Left kidney (tissue), 1 donor: ENCODE measurements at regions not wholly inside any gene's neighbourhood (a gene's known extent, or its start where the extent isn't known, plus 50 kb on each side); places are given as distances from the start of the nearest gene placed in this dataset.

Experiments
- DNase-seq: peaks from one replicate; pipeline ENCODE4 v3.0.0-alpha.2; 2013

DNA sequence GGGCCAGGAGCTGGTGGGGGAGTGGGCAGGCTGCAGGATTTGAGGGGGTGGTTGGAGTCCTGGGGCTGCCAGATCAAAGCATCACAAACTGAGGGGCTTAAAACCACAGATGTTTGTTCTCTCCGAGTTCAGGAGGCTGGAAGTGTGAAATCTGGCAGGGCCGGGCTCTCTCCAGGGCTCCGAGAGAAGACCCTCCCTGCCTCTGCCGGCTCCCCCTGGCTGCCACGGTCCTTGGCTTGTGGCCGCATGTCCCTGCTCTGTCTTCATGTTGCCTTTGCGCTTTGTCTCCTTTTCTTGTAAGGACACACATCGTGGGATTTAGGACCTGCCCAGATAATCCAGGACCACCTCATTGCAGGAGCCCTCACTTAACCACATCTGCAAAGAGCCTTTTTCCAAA, 139.8 kb upstream of the GSE1 start:
- no peak for DNase-seq

DNA sequence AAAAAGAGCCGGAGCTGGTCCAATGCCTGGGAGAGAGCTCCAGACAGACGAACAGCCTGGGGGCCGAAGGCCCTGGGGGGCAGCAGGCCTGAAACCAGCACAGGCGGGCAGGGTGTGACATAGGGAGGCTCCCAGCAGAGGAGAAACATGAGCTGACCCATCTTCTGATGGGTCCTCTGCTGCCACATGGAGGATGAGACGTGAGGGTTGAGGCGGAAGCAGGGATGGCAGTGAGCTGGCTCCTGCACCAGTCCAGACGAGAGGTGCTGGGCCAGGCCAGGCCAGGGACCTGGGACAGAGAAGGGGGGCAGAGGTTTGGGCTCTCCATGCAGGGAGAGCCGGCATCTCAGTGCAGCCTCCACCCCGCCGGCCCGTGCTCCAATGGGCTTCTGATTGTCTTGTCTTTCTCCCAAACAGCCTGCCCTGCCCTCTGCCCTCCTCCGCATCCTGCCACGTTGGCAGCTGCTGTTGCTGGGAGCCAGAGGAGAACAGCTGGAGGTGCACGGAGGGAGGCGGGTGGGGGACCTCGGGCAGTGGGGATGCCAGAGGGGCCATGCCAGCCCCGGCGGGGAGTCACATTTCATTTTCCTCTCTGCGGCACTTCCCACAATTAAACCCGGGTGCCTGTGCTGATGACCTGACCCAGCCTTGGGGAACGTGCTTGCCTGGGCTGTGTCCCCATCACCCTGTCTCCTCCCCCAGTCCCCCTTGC, 139.1 kb upstream of the GSE1 start:
- DNase-seq: no peak

DNA sequence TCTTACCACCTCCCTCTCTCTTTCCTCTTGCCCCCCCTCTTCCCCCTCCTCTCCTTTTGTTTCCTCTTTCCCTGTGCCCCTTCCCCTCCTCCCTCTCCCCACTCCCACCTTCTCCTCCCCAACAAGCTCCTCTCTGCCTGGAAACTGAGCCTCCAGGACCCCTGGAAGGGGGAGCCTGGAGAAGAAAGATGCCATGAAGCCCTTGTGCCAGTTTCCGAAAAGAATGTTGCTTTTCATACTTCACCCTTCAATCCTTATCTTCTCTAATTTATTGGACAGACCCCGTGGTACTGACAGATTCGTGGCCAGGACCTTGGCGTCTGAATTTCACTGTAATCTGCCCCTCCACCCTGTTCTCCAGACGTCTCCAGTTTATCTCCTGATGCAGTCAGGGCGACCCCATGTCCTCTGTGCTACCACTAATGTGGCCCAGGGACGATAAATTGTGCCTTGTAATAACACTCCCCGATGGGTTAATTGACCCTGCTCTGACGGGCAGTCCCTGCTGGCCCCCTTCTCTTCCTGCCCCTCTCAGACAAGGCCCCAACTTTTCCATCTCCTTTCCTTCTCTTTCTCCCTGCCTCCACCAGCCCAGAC, 138.4 kb upstream of the GSE1 start:
- DNase-seq: no peak

DNA sequence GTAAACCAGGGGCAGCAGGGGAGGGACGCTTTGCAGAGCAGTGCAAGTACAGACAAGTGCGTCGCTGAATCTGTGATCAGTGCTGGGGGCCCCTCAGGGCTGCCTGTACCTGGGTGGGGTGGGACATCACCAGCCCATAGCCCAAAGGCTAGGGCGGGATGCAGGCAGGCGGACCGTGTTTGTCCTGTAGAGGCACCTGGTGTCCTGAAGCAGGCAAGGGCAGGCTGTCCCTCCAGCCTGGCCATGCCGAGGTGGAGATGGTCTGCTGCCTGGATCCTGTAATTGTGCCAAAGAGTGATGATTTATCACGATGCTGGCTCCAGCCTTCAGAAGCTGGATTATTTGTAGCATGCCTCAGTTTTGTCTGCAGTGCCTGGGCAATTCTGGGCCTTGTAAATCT, 137.9 kb upstream of the GSE1 start:
- no peak for DNase-seq

DNA sequence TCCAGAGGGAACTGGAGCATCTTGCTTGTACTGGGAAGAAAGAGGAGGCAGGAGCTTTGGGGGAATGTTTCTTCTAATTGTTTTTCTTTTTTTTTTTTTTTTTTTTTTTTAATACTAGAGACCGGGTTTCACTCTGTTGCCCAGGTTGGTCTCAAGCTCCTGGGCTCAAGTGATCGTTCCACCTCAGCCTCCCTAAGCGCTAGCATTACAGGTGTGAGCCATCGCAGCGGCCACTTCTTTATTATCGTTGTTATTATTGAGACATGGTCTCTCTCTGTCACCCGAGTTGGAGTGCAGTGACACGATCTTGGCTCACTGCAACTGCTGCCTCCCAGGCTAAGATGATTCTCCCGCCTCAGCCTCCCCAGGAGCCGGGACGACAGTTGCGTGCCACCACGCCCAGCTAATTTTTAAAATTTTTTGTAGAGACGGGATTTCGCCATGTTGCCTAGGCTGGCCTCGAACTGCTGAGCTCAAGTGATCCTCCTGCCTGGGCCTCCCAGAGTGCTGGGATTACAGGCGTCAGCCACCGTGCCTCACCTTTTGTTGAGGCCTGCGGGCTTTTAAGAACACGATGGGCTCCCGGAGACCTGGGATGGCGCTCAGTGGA, 137.3 kb upstream of the GSE1 start:
- no peak for DNase-seq

DNA sequence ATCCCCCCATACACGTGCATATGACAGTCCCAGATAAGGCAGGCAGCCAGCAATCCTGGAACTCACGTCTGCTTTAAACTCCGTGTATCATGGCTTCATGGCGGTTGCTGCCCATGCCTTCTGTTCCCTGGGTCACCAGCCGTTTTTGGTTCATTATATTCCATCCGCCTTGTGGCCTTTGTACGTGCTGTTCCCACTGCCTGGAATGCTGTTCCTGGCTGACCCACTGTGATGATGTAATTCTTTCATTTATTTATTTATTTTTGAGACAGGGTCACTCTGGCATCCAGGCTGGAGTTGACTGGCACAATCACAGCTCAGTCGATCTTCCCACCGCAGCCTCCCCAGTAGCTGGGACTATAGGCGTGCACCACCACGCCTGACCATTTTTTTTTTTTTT, 136.7 kb upstream of the GSE1 start:
- DNase-seq: no peak

DNA sequence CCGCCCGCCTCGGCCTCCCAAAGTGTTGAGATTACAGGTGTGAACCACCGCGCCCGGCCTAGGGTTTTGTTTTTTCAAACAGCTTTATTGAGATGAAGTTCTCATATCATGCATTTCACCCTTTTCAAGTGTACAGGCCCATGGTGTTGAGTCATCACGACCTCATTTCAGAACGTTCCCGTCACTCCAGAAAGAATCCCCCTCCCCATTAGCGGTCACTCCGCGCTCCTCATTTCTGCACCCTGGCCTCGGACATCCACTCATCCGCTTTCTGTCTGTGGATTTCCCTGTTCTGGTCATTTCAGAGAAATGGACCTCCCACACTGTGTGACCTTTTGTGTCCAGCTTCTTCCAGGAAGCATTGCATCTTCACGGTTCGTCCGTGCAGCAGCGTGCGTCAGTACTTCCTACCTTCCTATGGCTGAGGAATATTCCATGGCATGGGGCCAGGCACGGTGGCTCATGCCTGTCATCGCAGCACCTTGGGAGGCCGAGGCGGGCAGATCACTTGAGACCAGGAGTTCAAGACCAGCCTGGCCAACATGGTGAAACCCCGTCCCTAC, 135.2 kb upstream of the GSE1 start:
- DNase-seq: no peak

DNA sequence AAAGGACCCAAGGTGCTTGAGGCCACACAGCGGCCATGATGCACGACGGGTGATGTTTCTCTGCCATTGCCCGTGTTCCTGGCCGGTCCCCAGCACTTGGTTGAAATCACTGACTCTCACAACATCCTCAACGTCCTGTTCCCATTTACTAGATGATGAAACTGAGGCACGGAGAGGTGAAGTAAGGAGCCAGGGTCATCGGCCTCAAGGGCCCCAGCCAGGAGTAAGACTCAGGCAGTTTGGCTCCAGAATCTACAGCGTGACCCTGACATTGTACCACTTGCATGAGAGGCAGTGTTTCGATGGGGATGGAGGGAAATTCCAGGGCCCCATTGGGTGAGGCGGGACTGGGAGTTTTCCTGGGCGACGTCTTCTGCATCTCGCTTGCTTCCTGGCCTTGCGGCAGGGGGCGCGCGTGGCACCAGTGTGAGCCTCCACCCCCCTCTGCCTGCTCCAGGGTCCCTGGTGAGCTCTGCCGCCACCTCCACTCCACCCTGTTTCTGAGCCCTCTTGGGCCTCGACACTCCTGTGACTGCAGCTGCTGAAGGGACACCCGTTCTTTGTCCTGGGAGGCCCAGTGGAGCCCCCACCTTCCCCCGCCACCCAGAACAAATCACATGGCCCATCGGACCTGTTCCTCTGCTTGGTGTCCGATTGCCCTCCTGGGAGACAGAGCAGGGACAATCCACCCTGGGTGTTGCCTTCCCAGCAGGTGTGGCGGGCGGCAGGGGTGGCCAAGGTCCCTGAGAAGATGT, 133.0 kb upstream of the GSE1 start:
- DNase-seq: no peak

DNA sequence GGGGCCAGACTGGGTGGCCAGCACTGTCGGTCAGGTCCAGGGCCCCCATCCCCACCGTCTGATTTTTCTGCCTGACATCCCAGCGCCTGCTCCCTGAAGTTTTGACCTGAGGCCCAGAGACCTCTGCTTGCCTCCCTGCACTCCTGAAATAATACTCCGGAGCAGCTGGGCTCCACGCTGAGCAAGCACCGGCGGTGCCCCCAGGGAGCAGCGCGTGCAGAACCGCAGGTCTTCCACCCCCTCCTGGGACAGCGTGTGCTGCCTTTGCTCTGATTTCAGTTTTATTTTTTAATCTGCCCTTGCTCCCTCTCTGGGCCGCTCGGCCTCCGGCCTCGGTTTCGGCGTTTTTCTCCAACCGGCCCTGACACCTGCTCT, 132.4 kb upstream of the GSE1 start:
- no peak for DNase-seq

DNA sequence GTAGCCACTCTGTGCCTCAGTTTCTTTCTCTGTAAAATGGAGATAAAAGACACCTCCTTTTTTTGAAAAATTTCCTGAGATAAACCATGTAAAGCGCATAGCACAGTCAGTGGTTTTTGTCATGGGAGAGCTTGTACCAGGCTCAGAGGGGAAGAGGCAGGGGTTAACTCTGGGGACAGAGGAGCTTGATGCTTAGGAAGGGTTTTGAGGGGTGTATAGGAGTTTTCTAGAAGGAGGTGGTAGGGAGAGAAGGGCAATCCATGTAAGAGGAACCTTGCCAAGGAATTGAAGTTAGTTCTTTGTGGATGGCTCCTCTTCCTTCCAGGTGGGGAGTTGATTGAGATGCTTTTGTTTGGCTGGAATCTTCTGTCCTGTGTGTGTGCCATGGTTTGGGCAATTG, 131.9 kb upstream of the GSE1 start:
- no peak for DNase-seq

DNA sequence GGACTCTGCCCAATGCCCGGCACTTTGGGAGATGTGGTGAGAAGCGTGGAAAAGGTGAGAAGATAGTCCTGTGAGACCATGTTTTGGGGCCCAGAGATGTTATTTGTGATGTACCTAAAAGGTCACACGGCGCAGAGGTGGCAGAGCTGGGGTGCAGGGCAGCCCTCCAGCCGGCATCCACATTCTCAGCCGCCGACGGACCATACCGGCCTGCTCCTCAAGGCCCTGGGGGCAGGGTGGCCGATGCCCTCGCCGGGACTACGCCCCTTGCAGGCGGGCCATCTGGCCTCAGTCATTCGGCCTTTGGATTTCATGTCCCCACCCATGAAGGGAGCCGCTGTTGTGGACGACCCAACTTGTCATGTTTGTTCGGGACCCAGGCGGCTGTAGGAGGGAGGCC, 131.4 kb upstream of the GSE1 start:
- no peak for DNase-seq

DNA sequence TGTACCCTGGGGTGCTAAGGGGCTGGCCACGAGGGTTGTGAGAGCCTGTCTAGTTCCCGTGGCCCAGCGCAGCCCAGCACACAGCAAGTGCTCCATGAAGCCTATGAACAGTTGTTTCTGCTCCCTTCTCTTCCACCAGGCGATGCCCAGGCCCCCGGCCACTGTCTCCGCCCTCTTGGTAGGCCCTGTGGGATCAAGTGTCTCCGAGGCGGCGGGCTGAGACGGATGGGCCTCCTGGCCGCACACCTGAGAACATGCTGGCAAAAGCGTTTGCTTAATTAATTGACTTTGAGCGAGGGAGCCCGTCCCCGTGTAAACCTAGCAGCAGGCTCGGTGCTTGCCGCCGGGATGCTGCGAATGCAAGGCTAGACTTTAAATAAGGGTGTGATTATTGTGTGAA, 129.7 kb upstream of the GSE1 start:
- DNase-seq: no peak

DNA sequence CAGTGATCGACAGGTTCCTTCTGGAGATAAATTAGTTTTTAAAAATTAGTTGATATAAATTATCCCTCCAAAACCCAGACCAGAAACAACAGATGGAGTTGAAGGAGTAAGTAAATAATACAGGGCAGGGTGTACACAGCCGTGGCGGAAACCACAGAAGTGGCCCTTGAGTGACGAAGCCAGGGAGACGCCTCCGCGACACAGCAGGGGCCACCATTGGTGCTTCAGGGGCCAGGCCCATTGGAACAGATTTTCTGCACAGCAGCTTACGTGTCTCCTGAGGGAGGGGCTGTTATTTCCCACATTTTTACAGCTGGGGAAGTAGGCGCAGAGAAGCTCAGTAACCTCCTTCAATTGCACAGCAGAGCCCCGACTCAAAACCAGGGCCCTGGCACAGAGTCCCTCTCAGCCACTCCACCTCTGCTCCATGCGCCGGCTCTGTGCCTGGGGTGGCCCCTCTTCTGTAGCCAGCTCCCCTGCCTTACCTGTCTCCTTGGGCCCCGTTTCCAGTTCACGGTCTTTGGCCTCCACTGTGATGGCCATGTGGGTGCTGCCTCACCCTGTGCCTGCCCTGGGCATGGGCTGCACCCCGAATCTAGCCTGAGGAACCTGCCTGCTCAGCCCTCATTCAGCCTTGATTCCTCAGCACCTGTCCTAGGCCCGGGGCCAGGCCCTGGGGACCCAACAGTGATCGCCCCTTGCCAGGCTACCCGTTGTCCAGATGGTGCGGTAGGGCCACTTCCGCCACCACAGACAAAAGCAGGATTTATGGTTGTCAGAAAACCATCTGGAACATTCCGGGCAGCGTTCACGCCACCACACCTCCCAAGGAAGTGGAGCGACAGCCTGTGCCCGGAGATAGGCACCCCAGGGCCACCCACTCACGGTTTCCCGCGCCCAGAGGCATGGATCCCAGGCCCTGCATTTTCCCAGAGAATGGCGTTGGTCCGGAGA, 128.5 kb upstream of the GSE1 start:
- no peak for DNase-seq

DNA sequence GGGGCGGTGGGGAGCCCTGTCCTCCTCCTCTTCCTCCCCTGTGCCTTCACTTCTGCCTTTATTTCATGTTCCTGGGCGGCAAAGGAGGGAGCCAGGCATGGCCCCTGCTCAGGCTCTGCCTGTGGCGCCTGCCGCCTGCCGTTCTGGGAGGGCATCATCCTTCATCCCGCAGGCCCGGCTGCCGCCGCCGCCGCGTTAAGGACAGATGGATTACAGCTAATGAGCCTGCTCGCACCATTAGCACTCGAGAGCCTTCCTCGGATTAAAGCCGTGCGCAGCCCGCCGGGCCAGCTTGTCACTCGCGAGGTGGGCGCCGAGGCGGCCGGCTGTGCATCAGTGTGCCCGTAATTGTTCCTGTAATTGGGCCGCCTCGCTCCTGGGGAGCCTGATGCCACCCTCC, 127.7 kb upstream of the GSE1 start:
- no peak for DNase-seq

DNA sequence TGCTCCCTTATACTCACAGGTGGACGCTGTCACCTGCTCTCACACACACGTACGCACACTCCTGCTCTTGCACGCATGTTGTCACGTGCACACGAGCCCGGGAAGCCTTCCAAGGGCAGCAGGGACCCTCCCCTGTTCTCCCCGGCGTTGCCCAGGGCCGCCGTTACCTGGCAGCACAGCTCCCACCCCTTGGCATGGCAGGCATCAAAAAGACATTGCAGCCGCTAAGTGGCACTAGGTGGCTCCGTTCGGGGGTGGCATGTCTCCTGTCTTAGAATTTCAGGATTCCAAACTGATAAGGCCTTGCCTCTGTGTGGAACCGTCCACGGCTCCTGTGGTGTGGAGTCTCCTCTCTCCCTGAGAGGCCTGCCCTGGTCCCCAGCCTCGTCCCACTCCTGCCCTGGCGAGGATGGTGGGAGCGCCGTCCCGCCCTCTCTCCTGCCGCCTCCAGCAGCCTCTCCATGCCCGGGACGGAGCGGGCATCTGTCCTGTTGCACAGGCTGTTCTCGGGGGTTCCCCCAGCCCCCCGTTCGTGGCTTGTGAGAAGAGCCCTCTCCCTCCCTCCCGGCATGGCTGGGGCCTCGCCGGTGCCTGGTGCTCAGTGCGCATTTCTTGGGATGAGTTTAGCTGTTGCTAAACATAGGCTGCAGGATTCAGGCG, 126.7 kb upstream of the GSE1 start:
- DNase-seq: no peak

DNA sequence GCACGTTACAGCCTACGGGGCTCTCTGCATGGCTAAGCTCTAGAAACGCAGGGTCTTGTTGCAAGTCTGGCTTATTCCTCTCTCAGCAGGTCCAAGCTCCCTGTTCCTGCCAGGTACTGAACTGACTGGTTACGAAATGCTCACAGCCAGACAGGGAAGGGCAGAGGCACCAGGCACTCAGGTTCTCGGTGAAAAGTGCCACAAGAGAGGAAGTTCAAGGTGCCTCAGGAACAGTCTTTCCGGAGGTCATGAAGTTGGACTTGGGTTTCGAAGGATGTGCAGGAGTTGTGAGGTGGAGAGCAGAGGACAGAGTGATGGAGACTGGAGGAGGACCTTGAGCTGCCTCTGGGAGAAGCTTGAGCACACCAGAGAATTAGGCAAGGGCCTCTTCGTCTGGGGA, 124.7 kb upstream of the GSE1 start:
- DNase-seq: no peak

DNA sequence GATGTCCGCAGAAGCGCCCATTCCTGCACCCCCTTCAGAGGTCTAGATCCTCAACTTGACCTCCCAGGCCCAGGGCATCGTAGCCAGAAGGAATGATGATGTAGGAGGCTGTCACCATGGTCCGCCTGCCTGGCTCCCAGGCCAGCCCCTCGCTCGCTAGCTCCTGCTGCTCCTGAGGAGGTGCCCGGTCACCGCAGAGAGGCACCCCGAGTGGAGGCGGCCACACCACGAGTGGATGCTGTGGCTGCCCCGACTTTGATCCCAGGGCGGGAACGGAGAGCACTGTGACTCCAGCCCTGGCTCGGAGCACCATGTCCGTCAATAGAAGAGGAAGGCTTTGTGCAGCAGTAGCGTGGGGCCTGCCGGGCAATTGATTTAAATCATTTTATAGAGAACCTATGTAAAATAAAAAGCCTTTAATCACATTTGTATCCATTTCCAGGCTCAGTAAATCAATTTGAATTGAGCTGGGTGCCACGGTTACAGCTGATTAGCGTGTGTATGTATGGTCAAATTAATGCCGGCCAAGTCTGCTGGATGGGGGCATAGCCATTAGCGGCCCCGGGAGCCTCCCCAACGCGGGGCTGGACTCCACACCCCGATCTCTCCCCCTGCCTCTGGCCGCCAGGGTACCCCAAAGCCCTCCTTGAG, 122.6 kb upstream of the GSE1 start:
- DNase-seq: no peak

DNA sequence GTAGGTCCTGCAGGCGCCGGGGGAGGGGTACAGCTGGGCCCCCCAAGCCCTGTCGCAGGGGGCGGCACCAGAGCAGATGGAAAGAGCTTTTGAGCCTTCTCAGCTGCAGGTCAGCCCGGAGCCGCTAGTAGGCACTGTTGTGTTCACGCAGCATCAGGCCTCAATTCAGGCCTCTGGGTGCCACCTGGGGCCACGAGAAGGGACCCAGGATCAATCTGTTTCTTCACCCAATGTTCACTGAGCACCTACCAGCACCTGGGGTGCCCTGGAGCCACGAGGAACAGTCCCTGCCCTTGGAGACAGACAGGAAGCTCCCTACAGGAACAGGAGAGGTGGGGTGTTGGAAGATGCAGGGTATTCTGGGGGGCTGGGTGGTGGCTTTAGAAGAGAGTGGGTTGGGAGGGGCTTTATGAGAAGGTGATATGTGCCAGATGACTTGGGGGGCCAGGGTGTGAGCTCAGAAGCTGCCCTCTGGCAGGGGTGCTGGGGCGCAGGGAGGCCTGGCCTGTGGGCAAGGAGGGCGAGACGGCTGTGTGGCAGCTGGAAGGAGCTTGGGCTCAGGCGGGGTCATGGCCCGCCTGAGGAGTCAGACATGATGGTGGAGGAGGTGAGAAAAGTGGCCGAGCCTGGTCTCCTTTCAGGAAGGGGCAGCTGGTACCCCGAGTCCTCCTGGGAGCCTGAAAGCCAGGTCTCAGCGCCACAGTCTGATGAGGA, 121.9 kb upstream of the GSE1 start:
- DNase-seq: no peak

DNA sequence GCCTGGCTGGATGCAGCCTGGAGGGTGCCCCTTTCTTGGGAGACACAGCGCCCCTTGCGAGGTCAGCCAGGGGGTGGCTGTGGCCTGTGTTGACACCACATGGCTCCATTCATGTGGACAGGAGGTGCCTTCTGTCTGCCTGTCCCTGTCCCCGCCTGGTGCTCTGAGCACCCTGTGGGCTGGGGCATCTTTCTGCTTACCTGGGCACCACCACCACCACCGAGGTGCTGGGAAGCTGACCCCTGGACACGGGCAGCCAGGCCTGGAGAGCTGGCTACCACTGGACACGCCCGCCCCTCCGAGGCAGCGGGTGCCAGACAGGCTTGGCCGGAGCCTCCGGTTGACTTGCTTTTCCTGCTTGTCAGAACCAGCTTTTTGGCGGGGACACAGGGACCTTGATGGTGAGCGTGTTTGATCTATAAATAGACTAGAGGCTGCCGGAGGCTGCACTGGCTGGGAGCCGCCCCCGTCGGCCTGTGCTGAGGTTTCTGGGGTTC, 121.3 kb upstream of the GSE1 start:
- DNase-seq: no peak
